Osteocyte (in vitro differentiated cells): ENCODE measurements at regions not wholly inside any gene's neighbourhood (a gene's known extent, or its start where the extent isn't known, plus 50 kb on each side); places are given as distances from the start of the nearest gene placed in this dataset.

ENCODE experiments used
- DNase-seq: peaks from one replicate; pipeline ENCODE4 v3.0.0; 2021; ENCODE audit warnings: mixed read lengths; ENCODE audit not compliant: unreplicated experiment; ENCODE audit errors: extremely low spot score
- H3K27ac Mint-ChIP-seq: one replicate; pipeline ENCODE4 v1.8.0; 2021; ENCODE audit warnings: mild to moderate bottlenecking, mixed read lengths; ENCODE audit not compliant: unreplicated experiment
- H3K27me3 Mint-ChIP-seq: one replicate; pipeline ENCODE4 v1.8.0; 2021; ENCODE audit warnings: mixed read lengths; ENCODE audit not compliant: unreplicated experiment
- H3K36me3 Mint-ChIP-seq: one replicate; pipeline ENCODE4 v1.8.0; 2021; ENCODE audit warnings: mixed read lengths; ENCODE audit not compliant: unreplicated experiment
- H3K4me1 Mint-ChIP-seq: one replicate; pipeline ENCODE4 v1.8.0; 2021; ENCODE audit warnings: mixed read lengths; ENCODE audit not compliant: unreplicated experiment
- H3K4me3 Mint-ChIP-seq: one replicate; pipeline ENCODE4 v1.8.0; 2021; ENCODE audit warnings: mild to moderate bottlenecking, moderate library complexity, mixed read lengths; ENCODE audit not compliant: unreplicated experiment
- H3K9me3 Mint-ChIP-seq: one replicate; pipeline ENCODE4 v1.8.0; 2021; ENCODE audit warnings: mixed read lengths; ENCODE audit not compliant: unreplicated experiment
- CTCF ChIP-seq: fragments of 200-600 bp; sonication (generic); IDR thresholded peaks from 2 replicates; pipeline ENCODE4 v1.5.0; 2021; ENCODE audit warnings: antibody characterized with exemption, mild to moderate bottlenecking, moderate library complexity

- TF ChIP-seq CTCF: no peak
- peaks cover 8% of the 10 kb centered on the region for H3K9me3 Mint-ChIP-seq
- no peaks in the 10 kb centered on the region for H3K27me3 Mint-ChIP-seq
- H3K27ac Mint-ChIP-seq: no peak overlapping the region
- no peaks in the 10 kb centered on the region for H3K4me1 Mint-ChIP-seq
- H3K36me3 Mint-ChIP-seq: no peaks in the 10 kb centered on the region
- DNase-seq: no peak
- H3K4me3 Mint-ChIP-seq: no peak overlapping the region
Observed at GRCh38 chr10:123597676-123598075, 68.5 kb upstream of the GPR26 start.

- peak; percentile 75 for DNase-seq
- H3K27me3 Mint-ChIP-seq: no peaks in the 10 kb centered on the region
Observed at GRCh38 chr10:123599366-123599849, 66.7 kb upstream of the GPR26 start.

GRCh38 chr10:123600177-123600576 is 66.0 kb upstream of the GPR26 start:
- Mint-ChIP-seq H3K36me3 (no peaks in the 10 kb centered on the region), H3K9me3 (peaks cover 8% of the 10 kb centered on the region), H3K4me3 (no peak overlapping the region), H3K27me3 (no peaks in the 10 kb centered on the region), H3K27ac (no peak overlapping the region), H3K4me1 (no peaks in the 10 kb centered on the region)
- no peak for TF ChIP-seq CTCF
- DNase-seq: no peak

More at GRCh38 chr10:123599366-123599849, 66.7 kb upstream of the GPR26 start:
- no peak for TF ChIP-seq CTCF
- no peaks in the 10 kb centered on the region for H3K36me3 Mint-ChIP-seq
- H3K4me3 Mint-ChIP-seq: no peak overlapping the region
- no peaks in the 10 kb centered on the region for H3K4me1 Mint-ChIP-seq
- H3K9me3 Mint-ChIP-seq: peaks cover 8% of the 10 kb centered on the region
- no peak overlapping the region for H3K27ac Mint-ChIP-seq

- Mint-ChIP-seq H3K4me3 (no peak overlapping the region), H3K36me3 (no peaks in the 10 kb centered on the region), H3K4me1 (no peaks in the 10 kb centered on the region), H3K27me3 (no peaks in the 10 kb centered on the region), H3K9me3 (peaks cover 3% of the 10 kb centered on the region), H3K27ac (no peak overlapping the region)
- peak; percentile 56 for DNase-seq
- TF ChIP-seq CTCF: no peak
Observed at GRCh38 chr10:123603130-123603529, 63.0 kb upstream of the GPR26 start.

- Mint-ChIP-seq H3K4me1 (no peaks in the 10 kb centered on the region), H3K36me3 (no peaks in the 10 kb centered on the region), H3K9me3 (peaks cover 5% of the 10 kb centered on the region), H3K4me3 (no peak overlapping the region), H3K27me3 (no peaks in the 10 kb centered on the region), H3K27ac (no peak overlapping the region)
- no peak for TF ChIP-seq CTCF
- DNase-seq: no peak
Observed at GRCh38 chr10:123604506-123604905, 61.6 kb upstream of the GPR26 start.
